CD4-positive, alpha-beta T cell treated with Interleukin-17A for 4 hours (primary cell): ENCODE measurements at regions not wholly inside any gene's neighbourhood (a gene's known extent, or its start where the extent isn't known, plus 50 kb on each side); places are given as distances from the start of the nearest gene placed in this dataset.
"Not testable (repeated sequence)": the region's sequence is repeated elsewhere in the genome, so short reads cannot be mapped to it uniquely, and the experiment has no call there.

Source experiments
- DNase-seq: peaks from one replicate; pipeline ENCODE4 v3.0.0-alpha.2; 2020; ENCODE audit warnings: mixed read lengths

DNA sequence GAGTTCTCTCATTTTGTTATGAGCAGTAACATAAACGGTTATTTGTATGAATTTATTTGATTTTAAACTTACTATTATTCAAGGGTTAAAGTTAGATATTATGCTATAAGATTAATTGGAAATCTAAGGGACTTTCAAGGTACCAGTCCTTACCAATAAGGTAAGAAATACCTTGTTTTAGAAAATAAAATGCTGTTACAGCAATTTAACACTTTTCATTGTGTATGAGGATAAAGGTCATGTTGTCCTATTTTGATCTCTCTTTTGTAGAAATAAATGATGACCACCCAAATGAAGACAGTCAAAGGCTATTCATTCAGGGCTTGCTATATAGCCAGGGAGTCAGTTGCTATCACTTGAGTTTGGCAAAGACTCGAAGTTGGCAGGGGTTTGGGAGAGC lies 1185.9 kb upstream of the GOT2 start:
- no peak for DNase-seq

DNA sequence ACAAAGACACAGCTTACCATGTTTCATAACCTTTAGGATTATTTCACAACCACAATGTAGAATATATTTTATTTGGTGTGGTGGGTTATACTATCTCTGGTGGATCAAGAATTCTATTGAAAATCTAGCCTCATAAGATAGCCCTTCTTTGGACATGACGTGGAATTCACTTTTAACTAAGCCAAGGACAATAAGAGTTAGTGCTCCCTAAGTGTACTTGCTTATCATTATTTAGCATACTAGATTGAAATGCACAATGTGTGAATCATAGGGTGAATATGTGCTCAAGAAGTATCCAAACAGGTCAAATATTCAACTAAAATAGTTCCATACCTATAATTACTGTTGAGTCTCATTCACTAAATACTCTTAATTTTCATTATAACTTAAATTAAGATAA lies 1179.5 kb upstream of the GOT2 start:
- no peak for DNase-seq

DNA sequence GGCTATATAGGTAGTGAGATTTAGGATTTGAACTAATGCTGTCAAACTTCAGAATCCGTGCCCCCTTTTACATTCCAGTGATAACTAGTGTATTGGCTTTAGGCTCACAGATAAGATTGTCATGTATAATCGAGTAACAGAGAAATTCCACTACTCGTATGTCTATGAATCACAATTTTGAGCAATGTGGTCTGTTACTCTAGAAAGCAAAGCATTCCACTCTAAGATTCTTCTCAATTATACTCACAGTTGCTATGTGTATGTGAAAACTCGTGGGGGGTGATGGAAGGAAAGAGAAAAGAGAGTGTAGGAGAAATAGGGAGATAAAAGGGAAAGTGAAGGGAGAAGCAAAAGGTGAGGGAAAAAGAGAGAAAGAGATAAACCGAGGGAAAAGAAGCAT lies 1175.1 kb upstream of the GOT2 start:
- no peak for DNase-seq

DNA sequence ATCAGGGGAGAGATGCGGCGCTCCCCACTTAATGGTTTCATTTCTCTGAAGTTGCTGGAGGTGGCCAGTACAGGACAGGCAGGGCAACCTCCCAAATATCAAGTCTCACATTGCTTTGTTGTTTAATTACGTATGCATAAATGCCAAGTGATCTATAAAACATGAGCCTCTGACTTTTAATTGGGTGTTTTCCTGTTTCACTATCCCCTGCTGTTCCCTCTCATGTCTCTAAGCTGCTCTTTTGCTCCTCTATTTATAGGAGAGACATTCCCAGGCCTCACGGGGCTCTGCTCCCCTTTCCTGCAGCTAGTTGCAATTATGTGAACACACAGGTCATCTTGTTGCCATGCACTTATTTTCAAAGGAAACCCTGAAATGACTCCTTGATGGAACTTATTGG lies 1173.5 kb upstream of the GOT2 start:
- no peak for DNase-seq

DNA sequence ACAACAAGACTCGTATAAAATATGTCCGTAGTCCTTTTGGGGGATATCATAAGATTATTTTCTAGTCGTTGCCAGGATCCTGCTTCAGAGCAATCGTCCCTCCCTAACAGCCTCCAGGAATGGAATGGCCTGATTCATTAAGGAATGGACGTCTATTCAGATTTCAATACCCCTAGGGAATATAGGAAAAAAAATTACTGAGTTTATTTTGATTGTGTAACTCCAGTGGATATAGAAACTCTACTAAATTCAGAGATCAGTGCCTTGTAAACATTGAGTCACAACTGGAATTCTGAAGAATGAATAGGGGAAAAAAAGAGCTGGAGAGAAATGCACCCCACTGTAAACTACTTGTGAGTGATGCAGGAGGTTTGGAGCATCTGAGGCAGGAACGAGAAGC lies 1171.5 kb upstream of the GOT2 start:
- no peak for DNase-seq

DNA sequence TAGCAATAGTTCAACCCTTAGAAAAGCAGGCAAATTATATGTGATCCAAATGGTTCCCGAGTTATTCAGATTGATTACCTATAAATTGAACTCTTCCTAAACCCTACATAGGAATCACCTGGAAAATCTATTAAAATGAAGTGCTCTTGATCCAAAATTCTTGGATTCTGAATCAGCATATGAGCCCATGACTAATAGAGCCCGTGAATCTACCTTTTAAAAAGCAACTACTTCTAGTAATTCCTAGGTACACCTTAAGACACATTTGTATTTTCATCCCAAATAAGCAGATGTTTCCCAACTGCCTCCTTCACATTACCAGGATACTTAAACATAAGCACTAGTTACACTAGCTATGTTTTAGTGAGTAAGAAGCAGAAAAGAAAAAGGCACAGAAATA lies 1171.0 kb upstream of the GOT2 start:
- DNase-seq, result no peak

DNA sequence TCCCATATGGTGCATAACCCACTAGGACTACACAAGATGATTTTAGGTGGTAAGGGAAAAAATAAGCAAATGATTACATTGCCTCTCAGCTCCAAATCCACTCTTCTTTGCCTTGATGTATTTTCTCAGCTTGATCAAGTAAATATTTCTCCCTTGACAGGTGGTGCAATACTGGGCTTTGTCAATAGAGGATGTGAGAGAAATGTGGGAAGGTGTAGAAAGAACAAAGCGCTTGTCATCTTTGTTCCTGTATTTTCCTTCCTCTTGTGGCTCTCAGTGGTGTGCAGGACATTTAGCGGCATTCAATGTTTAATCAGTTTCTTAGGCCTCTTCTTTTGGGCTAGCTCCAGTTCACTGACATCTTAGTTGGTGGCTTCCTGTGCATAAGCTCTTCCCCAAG lies 1165.8 kb upstream of the GOT2 start:
- no peak for DNase-seq

DNA sequence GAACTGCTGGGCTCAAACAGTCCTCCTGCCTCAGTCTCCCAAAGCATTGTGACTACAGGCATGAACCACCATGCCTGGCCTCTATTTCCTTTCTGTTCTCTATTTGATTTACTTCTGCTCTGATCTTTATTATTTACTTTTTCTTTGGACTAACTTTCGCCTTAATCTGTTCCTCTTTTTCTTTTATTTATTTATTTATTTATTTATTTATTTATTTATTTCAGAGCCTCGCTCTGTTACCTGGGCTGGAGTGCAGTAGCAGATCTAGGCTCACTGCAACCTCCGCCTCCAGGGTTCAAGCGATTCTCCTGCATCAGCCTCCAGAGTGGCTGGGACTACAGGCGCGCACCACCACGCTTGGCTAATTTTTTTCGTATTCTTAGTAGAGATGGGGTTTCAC lies 1158.3 kb upstream of the GOT2 start:
- no peak for DNase-seq

DNA sequence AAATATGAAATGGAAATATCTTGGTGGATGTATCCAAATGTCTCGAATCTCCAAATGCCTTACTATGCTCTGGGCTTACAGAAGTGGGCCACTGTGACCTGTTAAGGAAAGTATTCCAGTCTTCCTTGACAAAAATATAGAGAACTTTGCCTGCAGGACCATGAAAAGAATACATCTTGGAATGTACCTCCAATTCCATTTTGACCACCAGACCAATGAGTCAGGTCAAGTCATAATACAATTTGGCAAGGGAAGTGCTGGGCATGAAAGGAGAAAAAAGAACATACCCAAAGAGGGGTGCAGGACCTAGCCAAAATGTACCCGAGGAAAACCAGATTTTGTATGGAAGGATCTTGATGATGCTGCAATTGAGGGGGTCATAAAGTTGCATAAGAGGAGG lies 1153.7 kb upstream of the GOT2 start:
- DNase-seq, result no peak

DNA sequence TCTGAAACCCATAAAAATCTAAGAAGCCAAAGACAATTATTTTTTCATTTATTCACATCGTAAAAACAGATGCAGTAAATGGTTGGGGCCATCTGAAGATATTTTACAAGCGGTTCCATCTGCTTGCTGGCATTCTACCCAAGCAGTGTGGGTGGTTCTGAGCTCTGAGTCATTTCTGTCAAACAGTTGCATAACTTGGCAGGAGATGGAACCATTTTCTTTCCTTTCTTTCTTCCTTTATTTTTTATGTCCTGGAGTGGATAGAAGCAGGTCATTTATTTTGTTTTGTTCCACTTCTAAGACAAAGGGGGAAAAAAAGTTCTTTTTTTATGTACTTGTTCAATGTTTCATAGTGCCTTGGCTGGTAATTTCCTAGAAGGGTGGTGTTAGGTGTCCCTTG lies 1151.9 kb upstream of the GOT2 start:
- DNase-seq, result no peak

DNA sequence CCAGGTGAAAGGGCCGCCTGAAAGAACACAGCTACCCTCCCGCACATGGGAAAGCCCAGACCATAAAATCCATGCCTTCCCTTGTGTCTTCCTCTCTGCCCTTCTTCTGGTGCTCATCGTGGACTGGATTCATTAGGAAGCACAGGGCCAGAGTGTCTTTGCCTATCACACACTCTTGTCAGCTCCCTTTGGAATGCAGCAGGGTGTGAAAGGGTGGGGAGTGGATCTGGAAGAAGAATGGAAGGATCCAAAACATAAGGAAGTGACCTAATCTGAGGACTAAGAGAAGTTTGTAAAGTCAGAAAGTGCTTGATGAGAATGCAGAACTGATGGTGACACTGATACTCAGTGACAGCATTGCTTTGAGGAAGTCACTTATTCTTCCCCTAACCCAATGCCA lies 1147.3 kb upstream of the GOT2 start:
- DNase-seq, result no peak

DNA sequence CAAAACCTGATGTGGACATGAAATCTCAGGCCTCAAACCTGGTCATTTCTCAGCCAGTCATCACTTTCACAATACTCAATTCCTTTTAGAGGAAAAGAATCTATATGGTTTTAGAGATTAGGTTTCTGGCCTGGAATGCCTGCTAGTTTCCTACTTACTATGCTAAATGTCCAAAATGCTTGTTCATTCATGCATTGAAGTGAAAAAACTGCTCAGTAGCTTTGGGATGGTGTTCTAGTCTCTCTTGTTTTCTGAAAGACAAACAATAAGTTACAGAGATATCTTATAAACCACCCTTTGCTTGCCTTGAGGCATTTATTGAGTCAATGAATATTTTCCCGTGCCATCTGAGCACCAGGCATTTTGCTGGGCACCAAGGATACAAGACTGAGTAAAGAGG lies 1146.5 kb upstream of the GOT2 start:
- DNase-seq, result no peak

DNA sequence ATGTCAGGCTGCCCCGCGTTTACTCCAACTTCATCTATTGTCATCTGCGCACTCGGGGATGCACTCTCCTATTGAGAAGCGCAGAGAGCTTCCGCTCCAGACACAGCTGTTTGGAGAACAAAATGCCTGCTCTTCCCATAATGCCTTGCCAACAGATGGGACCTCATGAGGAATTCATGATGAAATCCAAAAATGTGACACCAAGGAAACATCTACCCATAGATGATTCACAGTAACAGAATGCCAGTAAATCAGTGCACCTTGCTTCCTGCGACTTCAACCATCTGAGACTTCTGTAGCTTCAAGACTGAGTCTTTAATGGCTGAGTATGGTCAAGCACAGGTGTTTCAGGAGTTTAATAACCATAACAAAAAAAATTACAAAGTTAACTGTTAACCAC lies 1144.9 kb upstream of the GOT2 start:
- no peak for DNase-seq

DNA sequence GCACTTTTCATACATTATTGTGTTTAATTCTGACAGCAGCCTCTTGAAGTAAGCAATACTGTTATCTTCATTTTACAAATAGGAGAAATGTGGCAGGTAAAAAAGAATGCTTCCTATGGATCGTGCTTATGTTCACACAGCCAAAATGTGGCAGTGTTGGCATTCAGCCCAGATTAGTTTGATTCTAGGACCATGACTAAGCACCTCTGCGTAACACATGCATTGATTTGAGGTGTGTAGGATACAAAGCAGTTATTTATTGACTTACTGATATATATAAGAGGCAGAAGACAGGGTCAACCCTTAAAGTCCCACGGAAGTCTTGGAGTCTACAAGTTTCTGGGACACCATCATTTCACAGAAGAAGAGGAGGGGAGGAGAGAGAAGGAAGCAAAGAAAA lies 1144.4 kb upstream of the GOT2 start:
- DNase-seq, result no peak

DNA sequence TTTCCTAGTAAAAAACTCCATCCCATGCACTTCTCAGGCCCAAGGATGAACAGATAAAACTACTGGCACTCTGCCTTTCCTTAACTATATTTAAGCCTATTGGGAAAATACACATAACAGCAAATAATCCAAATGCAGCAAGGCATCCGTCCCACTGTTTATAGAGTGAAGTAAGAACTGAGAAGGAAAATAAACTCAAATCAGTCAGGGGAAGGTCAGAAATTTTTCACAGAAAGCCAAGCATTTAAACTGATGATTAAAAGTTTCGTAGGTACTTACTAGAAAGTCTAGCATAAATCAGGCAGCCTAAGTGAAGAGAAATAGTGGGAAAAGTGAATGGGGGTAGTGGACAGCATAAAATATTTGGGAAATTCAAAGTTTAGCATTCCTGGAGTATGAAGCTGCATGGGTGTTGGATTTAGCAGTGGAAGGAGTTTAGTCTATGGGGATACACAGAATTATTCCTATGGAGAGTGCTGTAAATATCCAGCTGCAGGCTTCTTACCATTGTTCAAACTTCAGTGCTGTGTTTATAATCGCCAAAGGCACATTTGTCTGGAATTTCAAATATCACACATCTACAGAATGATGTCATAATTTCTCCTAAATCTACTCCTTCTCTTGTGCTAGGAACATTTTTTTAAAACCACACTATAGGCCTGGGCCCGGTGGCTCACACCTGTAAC lies 1131.0 kb upstream of the GOT2 start:
- no peak for DNase-seq

DNA sequence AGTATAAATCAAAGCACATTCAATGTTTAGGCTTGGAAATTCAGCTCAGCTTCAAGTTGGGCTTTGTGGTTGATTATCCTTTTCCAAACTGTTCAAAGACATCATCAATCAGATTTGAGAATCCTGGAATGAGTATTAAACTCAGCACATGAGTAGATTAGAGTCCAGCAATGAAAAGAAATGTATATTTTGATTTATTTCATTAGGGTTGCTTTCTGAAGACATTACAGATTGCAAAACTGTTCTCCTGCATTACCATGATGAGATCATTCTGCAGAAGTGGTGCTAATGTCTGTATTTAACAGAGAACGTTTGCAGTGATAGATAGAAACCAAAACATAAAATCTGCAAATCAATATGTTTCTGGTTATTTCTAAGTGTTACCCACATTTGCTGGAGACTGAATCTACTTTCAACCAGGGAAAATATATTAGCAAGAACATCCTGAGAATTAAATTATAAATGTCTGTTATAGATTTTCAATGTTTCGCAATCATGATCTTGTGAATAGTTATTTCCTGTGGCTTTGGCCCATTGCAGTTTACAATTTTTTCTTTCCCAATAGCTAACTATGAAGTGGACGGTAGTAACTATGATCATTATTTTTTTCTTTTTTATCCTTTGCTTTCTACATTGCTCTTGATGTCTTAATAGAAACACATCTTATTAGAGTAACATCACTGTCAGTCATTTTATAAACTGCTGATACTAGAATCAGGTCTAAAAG lies 1125.7 kb upstream of the GOT2 start:
- no peak for DNase-seq

DNA sequence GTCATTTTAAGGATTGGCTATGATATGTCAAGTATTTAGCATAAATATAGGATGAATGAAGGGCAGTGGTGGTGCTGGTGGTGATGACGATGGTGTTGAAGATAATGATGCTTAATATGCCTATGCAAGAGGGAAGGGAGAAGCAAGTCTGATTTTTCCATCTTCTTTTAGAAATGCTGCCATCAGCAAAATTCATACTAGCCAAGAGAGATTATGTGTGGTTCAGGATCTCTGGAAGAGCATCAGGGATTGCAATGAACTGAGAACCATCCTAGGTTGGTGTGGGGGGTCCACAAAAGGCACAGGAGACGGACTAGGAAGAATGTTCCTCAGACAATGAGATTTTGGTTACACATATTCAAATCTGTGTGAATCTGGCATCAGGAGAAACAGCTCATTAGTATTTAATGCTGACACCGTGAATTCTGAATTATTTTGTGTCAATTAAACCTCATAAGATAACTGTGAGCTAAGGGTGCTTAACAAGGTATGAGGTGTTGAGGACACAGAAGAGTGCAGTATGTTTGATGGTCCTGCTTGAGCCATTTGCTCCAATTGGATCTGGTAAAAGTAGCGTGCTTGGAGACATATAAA lies 1120.8 kb upstream of the GOT2 start:
- DNase-seq, result no peak

DNA sequence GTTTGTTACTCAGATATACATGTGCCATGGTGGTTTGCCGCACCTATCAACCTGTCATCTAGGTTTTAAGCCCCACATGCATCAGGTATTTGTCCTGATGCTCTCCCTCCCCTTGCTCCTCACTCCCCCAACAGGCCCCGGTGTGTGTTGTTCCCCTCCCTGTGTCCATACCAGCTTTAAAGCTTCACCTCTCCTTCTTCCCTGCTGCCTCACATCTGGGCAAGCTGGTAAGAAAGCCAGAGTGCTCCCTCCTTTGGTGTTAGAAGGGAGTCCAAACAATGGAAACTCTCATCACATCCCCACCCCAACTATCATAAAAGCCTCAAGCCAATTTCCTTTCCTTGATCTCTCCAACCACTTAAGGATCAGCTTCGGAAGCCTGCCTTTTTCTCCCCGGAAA lies 1115.6 kb upstream of the GOT2 start:
- DNase-seq, result no peak

DNA sequence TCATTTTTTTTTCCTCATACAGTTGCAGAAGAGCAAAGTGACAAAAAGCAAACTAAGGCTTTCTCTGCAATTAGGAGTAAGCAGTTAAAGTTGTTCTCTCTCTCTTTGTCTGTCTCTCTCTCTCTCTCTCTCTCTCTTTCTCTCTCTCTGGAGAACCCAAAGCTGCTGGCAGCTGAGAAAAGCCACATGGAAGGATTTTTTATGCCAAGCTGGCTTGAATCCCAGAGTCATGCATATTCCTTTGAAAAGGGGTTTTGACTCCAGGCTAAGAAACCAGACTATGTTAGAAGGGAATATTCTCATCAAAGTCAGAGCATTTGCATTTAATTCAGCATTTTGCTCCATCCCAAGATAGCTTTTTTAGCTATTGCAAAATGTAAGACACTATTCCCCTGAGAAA lies 1114.2 kb upstream of the GOT2 start:
- no peak for DNase-seq

DNA sequence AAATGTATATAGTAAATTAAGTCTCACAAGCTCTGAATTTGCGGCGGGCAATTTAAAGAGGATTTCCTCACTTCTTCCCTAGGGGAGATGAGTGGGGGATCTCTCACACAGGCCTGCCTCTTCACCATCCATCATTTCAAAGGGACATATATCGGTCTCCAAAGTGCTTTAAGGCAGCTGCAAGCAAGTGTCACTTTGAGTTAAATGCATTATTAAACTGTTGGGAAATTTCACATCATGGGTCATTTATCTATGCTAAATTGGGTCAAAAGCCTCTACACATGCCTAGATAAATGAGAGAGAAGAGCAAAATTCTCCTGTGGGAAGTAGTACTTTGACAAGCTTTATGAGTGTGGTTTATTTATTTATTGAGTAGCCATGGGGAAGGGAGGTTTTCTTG lies 1106.1 kb upstream of the GOT2 start:
- no peak for DNase-seq

DNA sequence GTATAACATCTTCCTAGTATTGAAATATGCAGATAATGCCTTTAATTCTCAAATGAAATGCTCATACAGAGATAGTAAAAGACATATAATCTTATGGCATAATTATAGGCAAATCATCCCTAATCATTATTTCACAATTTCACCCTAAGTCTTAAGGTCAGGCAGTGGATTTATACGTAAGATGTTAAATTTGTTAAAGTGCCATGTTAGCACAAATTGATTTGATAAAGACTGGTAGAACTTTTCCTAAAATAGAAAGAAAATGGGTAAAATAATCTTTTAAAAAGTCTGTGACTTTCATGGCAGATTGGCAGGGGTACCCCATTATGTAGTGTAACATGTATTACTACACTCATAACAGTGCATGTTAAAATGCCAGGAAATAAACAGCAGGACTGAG lies 1092.7 kb upstream of the GOT2 start:
- DNase-seq, result no peak

DNA sequence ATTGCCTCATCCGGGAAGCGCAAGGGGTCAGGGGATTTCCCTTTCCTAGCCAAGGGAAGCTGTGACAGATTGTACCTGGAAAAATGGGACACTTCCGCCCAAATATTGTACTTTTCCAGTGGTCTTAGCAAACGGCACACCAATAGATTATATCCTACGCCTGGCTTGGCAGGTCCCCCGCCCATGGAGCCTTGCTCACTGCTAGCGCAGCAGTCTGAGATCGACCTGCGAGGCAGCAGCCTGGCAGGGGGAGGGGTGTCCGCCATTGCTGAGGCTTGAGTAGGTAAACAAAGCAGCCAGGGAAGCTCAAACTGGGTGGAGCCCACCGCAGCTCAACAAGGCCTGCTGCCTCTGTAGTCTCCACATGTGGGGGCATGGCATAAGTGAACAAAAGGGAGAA lies 1075.4 kb upstream of the GOT2 start:
- DNase-seq, result not testable (repeated sequence)

DNA sequence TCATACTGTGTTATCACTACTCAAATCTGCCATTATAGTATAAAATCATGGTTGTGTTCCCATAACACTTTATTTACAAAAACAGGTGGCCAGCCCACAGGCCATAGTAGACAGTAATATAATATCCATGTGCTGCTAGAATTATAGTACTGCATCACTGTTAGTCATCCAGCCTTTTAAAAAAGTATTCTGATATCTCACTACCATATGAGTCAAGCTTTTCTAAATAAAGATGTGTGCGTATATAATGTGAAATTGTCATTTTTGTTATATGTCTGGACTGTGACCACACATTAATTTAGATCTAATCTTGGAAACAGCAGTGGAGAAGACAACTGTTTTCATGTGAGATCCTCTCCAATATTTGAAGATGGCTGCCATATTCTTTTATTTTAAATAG lies 1049.1 kb upstream of the GOT2 start:
- no peak for DNase-seq

DNA sequence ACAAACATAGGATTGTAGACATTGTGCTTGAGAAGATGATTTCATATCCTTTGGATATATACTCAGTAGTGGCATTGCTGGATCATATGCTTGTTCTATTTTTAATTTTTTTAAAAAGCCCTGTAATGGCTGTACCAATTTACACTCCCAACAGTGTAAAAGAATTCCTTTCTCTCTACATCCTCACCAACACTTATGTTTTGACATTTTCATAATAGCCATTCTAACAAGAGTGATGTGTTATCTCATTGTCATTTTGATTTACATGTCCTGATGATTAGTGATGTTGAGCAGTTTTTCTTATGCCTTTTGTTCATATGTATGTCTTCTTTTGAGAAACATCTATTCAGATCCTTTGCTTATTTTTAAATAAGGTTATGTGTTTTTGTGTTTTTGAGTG lies 1039.2 kb upstream of the GOT2 start:
- DNase-seq, result no peak

DNA sequence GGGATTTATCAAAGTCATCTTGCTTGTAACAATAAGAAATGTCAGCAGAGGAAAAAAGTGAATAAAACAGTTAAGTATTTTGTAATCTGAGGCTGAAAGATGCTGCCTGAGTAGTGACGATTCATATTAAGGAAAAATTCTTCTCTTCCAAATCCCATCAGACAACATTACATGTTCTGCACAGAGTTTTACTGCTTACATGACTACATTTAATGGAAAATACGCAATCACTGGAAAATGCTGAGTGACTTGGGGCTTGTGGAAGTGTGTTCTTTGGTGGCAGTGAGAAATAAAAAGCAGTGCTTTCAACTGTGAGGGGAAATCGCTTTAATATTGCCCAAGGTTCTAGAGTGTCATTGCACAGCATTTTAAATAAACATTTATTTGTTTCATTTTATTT lies 1025.2 kb upstream of the GOT2 start:
- no peak for DNase-seq
